ENCODE measurements at regions not wholly inside any gene's neighbourhood (a gene's known extent, or its start where the extent isn't known, plus 50 kb on each side); places are given as distances from the start of the nearest gene placed in this dataset.

GRCh38 chr2:58667137-58667774 lies 426.1 kb upstream of the FANCL start:
- no peak for DNase-seq (ENCODE audit: low spot score)

- DNase-seq (ENCODE audit: low spot score): no peak
Observed at GRCh38 chr2:58666323-58666970, 425.3 kb upstream of the FANCL start.

- no peak for DNase-seq (ENCODE audit: low spot score)
Observed at GRCh38 chr2:58665154-58665553, 424.0 kb upstream of the FANCL start.

GRCh38 chr2:58664523-58665151 lies 423.5 kb upstream of the FANCL start:
- no peak for DNase-seq (ENCODE audit: low spot score)

- DNase-seq (ENCODE audit: low spot score): no peak
Observed at GRCh38 chr2:58660046-58660445, 418.9 kb upstream of the FANCL start.

- DNase-seq (ENCODE audit: low spot score): no peak
Observed at GRCh38 chr2:58655152-58655551, 414.0 kb upstream of the FANCL start.

GRCh38 chr2:58651930-58652329 lies 410.8 kb upstream of the FANCL start:
- DNase-seq (ENCODE audit: low spot score): no peak

GRCh38 chr2:58650781-58651180 lies 409.7 kb upstream of the FANCL start:
- DNase-seq (ENCODE audit: low spot score): no peak

GRCh38 chr2:58649756-58650155 lies 408.6 kb upstream of the FANCL start:
- no peak for DNase-seq (ENCODE audit: low spot score)

- DNase-seq (ENCODE audit: low spot score): no peak
Observed at GRCh38 chr2:58645017-58645416, 403.9 kb upstream of the FANCL start.

- DNase-seq (ENCODE audit: low spot score): no peak
Observed at GRCh38 chr2:58644451-58644850, 403.3 kb upstream of the FANCL start.

- no peak for DNase-seq (ENCODE audit: low spot score)
Observed at GRCh38 chr2:58641001-58641400, 399.9 kb upstream of the FANCL start.

GRCh38 chr2:58640042-58640441 lies 398.9 kb upstream of the FANCL start:
- DNase-seq (ENCODE audit: low spot score): no peak

GRCh38 chr2:58638256-58638805 lies 397.2 kb upstream of the FANCL start:
- no peak for DNase-seq (ENCODE audit: low spot score)

GRCh38 chr2:58636872-58637271 lies 395.7 kb upstream of the FANCL start:
- DNase-seq (ENCODE audit: low spot score): no peak

GRCh38 chr2:58635801-58636375 lies 394.8 kb upstream of the FANCL start:
- no peak for DNase-seq (ENCODE audit: low spot score)

GRCh38 chr2:58634653-58635370 lies 393.7 kb upstream of the FANCL start:
- DNase-seq (ENCODE audit: low spot score): no peak

- peak; percentile 5 for DNase-seq (ENCODE audit: low spot score)
Observed at GRCh38 chr2:58633613-58634365, 392.7 kb upstream of the FANCL start.

GRCh38 chr2:58631986-58632385 lies 390.9 kb upstream of the FANCL start:
- DNase-seq (ENCODE audit: low spot score): no peak

GRCh38 chr2:58629545-58630119 lies 388.5 kb upstream of the FANCL start:
- DNase-seq (ENCODE audit: low spot score): no peak

GRCh38 chr2:58620896-58621295 lies 379.8 kb upstream of the FANCL start:
- no peak for DNase-seq (ENCODE audit: low spot score)

All from AG08395 (cell line).